ENCODE measurements at regions not wholly inside any gene's neighbourhood (a gene's known extent, or its start where the extent isn't known, plus 50 kb on each side); places are given as distances from the start of the nearest gene placed in this dataset.

DNA sequence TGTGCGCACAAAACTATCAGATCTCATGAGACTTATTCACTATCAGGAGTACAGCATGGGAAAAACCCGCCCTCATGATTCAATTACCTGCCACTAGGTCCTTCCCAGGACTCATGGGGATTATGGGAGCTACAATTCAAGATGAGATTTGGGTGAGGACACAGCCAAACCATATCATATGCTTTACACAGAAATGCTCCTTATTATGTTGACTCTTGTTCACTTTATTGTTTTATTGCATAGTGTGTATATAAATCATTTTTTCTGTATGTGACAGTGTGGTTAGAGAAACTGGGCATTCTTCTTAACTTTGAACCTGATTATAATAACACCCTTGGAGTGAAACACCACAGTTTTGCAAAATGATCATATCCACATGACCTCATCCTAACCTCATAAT is 212.8 kb upstream of the TNRC6C start:
- TF ChIP-seq, protein P1, sequence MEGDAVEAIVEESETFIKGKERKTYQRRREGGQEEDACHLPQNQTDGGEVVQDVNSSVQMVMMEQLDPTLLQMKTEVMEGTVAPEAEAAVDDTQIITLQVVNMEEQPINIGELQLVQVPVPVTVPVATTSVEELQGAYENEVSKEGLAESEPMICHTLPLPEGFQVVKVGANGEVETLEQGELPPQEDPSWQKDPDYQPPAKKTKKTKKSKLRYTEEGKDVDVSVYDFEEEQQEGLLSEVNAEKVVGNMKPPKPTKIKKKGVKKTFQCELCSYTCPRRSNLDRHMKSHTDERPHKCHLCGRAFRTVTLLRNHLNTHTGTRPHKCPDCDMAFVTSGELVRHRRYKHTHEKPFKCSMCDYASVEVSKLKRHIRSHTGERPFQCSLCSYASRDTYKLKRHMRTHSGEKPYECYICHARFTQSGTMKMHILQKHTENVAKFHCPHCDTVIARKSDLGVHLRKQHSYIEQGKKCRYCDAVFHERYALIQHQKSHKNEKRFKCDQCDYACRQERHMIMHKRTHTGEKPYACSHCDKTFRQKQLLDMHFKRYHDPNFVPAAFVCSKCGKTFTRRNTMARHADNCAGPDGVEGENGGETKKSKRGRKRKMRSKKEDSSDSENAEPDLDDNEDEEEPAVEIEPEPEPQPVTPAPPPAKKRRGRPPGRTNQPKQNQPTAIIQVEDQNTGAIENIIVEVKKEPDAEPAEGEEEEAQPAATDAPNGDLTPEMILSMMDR (IDR thresholded peaks at IDR 0.05; ENCODE audit: low read depth, low read length, poor library complexity, severe bottlenecking) = no peak
- TF ChIP-seq EZH2phosphoT487 (IDR thresholded peaks at IDR 0.05; ENCODE audit: borderline replicate concordance, low read length) = no peak
